ENCODE measurements at regions not wholly inside any gene's neighbourhood (a gene's known extent, or its start where the extent isn't known, plus 50 kb on each side); places are given as distances from the start of the nearest gene placed in this dataset.
A peak's percentile ranks its signal among the peaks of the same experiment; 100 is the strongest.

DNA sequence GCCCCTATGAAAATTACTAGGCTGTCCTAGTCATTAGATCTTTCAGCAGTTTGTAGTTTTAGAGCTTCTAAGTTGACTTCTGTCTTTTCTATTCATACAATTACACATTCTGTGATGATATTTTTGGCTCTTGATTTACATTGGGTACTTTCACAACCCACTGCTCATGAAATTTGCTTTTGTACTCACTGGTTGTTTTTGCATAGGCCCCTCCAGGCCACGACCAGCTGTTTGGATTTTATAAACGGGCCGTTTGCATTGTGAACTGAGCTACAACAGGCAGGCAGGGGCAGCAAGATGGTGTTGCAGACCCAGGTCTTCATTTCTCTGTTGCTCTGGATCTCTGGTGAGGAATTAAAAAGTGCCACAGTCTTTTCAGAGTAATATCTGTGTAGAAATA is 193.8 kb downstream of the RPIA start:
- no peak for TF ChIP-seq EZH2 (IDR thresholded peaks at IDR 0.05; ENCODE audit: low read depth, unreplicated experiment)
- TF ChIP-seq, protein P1, sequence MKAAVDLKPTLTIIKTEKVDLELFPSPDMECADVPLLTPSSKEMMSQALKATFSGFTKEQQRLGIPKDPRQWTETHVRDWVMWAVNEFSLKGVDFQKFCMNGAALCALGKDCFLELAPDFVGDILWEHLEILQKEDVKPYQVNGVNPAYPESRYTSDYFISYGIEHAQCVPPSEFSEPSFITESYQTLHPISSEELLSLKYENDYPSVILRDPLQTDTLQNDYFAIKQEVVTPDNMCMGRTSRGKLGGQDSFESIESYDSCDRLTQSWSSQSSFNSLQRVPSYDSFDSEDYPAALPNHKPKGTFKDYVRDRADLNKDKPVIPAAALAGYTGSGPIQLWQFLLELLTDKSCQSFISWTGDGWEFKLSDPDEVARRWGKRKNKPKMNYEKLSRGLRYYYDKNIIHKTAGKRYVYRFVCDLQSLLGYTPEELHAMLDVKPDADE (IDR thresholded peaks at IDR 0.05) = no peak
- TF ChIP-seq POLR2AphosphoS5 (IDR thresholded peaks at IDR 0.05; ENCODE audit: low read depth) = no peak
- TF ChIP-seq STAT1 (IDR thresholded peaks at IDR 0.05; ENCODE audit: unreplicated experiment) = no peak
- no peak for TF ChIP-seq EZH2phosphoT487 (IDR thresholded peaks at IDR 0.05; ENCODE audit: unreplicated experiment)
- TF ChIP-seq, protein P2, sequence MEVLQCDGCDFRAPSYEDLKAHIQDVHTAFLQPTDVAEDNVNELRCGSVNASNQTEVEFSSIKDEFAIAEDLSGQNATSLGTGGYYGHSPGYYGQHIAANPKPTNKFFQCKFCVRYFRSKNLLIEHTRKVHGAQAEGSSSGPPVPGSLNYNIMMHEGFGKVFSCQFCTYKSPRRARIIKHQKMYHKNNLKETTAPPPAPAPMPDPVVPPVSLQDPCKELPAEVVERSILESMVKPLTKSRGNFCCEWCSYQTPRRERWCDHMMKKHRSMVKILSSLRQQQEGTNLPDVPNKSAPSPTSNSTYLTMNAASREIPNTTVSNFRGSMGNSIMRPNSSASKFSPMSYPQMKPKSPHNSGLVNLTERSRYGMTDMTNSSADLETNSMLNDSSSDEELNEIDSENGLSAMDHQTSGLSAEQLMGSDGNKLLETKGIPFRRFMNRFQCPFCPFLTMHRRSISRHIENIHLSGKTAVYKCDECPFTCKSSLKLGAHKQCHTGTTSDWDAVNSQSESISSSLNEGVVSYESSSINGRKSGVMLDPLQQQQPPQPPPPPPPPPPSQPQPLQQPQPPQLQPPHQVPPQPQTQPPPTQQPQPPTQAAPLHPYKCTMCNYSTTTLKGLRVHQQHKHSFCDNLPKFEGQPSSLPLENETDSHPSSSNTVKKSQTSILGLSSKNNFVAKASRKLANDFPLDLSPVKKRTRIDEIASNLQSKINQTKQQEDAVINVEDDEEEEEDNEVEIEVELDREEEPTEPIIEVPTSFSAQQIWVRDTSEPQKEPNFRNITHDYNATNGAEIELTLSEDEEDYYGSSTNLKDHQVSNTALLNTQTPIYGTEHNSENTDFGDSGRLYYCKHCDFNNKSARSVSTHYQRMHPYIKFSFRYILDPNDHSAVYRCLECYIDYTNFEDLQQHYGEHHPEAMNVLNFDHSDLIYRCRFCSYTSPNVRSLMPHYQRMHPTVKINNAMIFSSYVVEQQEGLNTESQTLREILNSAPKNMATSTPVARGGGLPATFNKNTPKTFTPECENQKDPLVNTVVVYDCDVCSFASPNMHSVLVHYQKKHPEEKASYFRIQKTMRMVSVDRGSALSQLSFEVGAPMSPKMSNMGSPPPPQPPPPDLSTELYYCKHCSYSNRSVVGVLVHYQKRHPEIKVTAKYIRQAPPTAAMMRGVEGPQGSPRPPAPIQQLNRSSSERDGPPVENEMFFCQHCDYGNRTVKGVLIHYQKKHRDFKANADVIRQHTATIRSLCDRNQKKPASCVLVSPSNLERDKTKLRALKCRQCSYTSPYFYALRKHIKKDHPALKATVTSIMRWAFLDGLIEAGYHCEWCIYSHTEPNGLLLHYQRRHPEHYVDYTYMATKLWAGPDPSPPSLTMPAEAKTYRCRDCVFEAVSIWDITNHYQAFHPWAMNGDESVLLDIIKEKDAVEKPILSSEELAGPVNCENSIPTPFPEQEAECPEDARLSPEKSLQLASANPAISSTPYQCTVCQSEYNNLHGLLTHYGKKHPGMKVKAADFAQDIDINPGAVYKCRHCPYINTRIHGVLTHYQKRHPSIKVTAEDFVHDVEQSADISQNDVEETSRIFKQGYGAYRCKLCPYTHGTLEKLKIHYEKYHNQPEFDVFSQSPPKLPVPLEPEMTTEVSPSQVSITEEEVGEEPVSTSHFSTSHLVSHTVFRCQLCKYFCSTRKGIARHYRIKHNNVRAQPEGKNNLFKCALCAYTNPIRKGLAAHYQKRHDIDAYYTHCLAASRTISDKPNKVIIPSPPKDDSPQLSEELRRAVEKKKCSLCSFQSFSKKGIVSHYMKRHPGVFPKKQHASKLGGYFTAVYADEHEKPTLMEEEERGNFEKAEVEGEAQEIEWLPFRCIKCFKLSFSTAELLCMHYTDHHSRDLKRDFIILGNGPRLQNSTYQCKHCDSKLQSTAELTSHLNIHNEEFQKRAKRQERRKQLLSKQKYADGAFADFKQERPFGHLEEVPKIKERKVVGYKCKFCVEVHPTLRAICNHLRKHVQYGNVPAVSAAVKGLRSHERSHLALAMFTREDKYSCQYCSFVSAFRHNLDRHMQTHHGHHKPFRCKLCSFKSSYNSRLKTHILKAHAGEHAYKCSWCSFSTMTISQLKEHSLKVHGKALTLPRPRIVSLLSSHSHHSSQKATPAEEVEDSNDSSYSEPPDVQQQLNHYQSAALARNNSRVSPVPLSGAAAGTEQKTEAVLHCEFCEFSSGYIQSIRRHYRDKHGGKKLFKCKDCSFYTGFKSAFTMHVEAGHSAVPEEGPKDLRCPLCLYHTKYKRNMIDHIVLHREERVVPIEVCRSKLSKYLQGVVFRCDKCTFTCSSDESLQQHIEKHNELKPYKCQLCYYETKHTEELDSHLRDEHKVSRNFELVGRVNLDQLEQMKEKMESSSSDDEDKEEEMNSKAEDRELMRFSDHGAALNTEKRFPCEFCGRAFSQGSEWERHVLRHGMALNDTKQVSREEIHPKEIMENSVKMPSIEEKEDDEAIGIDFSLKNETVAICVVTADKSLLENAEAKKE (CRISPR knock-in tag; IDR thresholded peaks at IDR 0.05) = no peak
- TF ChIP-seq ZNF114 (CRISPR knock-in tag; IDR thresholded peaks at IDR 0.05) = no peak
- TF ChIP-seq JUNB (IDR thresholded peaks at IDR 0.05; ENCODE audit: unreplicated experiment) = no peak
- no peak for TF ChIP-seq CREB1 (CRISPR knock-in tag; IDR thresholded peaks at IDR 0.05; ENCODE audit: low read depth)
- TF ChIP-seq, protein P3, sequence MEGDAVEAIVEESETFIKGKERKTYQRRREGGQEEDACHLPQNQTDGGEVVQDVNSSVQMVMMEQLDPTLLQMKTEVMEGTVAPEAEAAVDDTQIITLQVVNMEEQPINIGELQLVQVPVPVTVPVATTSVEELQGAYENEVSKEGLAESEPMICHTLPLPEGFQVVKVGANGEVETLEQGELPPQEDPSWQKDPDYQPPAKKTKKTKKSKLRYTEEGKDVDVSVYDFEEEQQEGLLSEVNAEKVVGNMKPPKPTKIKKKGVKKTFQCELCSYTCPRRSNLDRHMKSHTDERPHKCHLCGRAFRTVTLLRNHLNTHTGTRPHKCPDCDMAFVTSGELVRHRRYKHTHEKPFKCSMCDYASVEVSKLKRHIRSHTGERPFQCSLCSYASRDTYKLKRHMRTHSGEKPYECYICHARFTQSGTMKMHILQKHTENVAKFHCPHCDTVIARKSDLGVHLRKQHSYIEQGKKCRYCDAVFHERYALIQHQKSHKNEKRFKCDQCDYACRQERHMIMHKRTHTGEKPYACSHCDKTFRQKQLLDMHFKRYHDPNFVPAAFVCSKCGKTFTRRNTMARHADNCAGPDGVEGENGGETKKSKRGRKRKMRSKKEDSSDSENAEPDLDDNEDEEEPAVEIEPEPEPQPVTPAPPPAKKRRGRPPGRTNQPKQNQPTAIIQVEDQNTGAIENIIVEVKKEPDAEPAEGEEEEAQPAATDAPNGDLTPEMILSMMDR (conservative IDR thresholded peaks at IDR 0.05; ENCODE audit: low read depth in 2 of 2) = no peak
- no peak for TF ChIP-seq NANOG (IDR thresholded peaks at IDR 0.05; ENCODE audit: borderline replicate concordance)
- TF ChIP-seq, protein P4, sequence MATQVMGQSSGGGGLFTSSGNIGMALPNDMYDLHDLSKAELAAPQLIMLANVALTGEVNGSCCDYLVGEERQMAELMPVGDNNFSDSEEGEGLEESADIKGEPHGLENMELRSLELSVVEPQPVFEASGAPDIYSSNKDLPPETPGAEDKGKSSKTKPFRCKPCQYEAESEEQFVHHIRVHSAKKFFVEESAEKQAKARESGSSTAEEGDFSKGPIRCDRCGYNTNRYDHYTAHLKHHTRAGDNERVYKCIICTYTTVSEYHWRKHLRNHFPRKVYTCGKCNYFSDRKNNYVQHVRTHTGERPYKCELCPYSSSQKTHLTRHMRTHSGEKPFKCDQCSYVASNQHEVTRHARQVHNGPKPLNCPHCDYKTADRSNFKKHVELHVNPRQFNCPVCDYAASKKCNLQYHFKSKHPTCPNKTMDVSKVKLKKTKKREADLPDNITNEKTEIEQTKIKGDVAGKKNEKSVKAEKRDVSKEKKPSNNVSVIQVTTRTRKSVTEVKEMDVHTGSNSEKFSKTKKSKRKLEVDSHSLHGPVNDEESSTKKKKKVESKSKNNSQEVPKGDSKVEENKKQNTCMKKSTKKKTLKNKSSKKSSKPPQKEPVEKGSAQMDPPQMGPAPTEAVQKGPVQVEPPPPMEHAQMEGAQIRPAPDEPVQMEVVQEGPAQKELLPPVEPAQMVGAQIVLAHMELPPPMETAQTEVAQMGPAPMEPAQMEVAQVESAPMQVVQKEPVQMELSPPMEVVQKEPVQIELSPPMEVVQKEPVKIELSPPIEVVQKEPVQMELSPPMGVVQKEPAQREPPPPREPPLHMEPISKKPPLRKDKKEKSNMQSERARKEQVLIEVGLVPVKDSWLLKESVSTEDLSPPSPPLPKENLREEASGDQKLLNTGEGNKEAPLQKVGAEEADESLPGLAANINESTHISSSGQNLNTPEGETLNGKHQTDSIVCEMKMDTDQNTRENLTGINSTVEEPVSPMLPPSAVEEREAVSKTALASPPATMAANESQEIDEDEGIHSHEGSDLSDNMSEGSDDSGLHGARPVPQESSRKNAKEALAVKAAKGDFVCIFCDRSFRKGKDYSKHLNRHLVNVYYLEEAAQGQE (IDR thresholded peaks at IDR 0.05; ENCODE audit: unreplicated experiment) = no peak
- no peak for TF ChIP-seq ZNF331 (CRISPR knock-in tag; IDR thresholded peaks at IDR 0.05; ENCODE audit: low read depth)
- Histone ChIP-seq H4K20me1 (replicated peaks; ENCODE audit: insufficient read depth) (no peaks in the 10 kb centered on the region), H3K4me2 (no peak overlapping the region), H3K36me3 (ENCODE audit: insufficient read depth) (no peaks in the 10 kb centered on the region), H3F3A (replicated peaks; ENCODE audit: low read depth) (no peaks in the 10 kb centered on the region), H3K4me3 (no peak overlapping the region), H3K27me3 (ENCODE audit: insufficient read depth) (no peaks in the 10 kb centered on the region), H2AFZ (peak overlapping the region; percentile 39; the same call in 1 of the 2 replicates), H3K79me2 (replicated peaks; ENCODE audit: insufficient read depth) (no peaks in the 10 kb centered on the region), H3K27ac (ENCODE audit: low read depth) (no peak overlapping the region), H3K4me1 (ENCODE audit: insufficient read depth) (no peaks in the 10 kb centered on the region), H3K9me2 (ENCODE audit: insufficient read depth) (no peaks in the 10 kb centered on the region)
- H3K36me3 Mint-ChIP-seq (ENCODE audit: low read depth) = no peaks in the 10 kb centered on the region
- H3K4me3 Mint-ChIP-seq = no peak overlapping the region
- peaks cover 2% of the 10 kb centered on the region for H3K27me3 Mint-ChIP-seq (ENCODE audit: insufficient read depth, low read depth, poor library complexity)
- DNase-seq (ENCODE audit: low spot score) (no peak), ATAC-seq (no peak)
- H3K4me1 Mint-ChIP-seq = peaks cover 11% of the 10 kb centered on the region
- no peak overlapping the region for H3K27ac Mint-ChIP-seq
- H3K9me3 Mint-ChIP-seq = no peaks in the 10 kb centered on the region
